ENCODE measurements at regions not wholly inside any gene's neighbourhood (a gene's known extent, or its start where the extent isn't known, plus 50 kb on each side); places are given as distances from the start of the nearest gene placed in this dataset.

DNA sequence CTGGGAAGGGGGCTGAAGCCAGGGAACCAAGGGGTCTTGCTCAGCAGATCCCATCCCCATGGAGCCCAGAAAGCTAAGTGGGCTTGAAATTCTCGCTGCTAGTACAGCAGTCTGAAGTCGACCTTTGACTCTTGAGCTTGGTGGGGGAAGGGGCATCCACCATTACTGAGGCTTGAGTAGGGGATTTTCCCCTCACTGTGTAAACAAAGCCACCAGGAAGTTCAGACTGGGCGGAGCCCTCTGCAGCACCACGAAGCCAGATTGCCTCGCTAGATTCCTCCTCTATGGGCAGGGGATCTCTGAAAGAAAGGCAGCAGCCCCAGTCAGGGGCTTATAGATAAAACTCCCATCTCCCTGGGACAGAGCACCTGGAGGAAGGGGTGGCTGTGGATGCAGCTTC, 210.6 kb downstream of the OTOL1 start (continued):
- TF ChIP-seq ZHX1 (CRISPR knock-in tag; IDR thresholded peaks at IDR 0.05; ENCODE audit: low read depth) (0 out of 2 replicates have a peak, but pooled peaks have one; percentile 28), ZNF644 (CRISPR knock-in tag; IDR thresholded peaks at IDR 0.05; ENCODE audit: low read depth) (peak; percentile 40; the same call in 1 of the 2 replicates), NR2F1 (CRISPR knock-in tag; IDR thresholded peaks at IDR 0.05) (0 out of 4 replicates have a peak, but pooled peaks of 1 of the 2 experiments have one; percentile 24), ELF3 (CRISPR knock-in tag; IDR thresholded peaks at IDR 0.05) (peak; percentile 73)

- Histone ChIP-seq H3K4me1 (ENCODE audit: insufficient read depth, low read length) (no peaks in the 10 kb centered on the region), H3K4me2 (ENCODE audit: low read depth, low read length) (no peak overlapping the region), H2AFZ (ENCODE audit: low read length) (no peak overlapping the region), H3K36me3 (replicated peaks in 1 of 2; ENCODE audit: control insufficient read depth in 1 of 2, insufficient read depth in 2 of 2, low read length in 2 of 2) (no peaks in the 10 kb centered on the region), H3K27me3 (ENCODE audit: control insufficient read depth in 1 of 2, insufficient read depth in 2 of 2, low read length in 2 of 2) (no peaks in the 10 kb centered on the region), H3K9ac (ENCODE audit: insufficient read depth, low read depth, low read length) (no peak overlapping the region), H3K9me3 (ENCODE audit: low read length) (no peaks in the 10 kb centered on the region), H3K79me2 (ENCODE audit: insufficient read depth, low read length) (no peaks in the 10 kb centered on the region), H4K20me1 (ENCODE audit: insufficient read depth, low read length) (no peaks in the 10 kb centered on the region), H3K27ac (ENCODE audit: extremely low read length, insufficient read depth, low read length) (no peak overlapping the region), H3K4me3 (replicated peaks in 1 of 3; ENCODE audit: insufficient read depth in 1 of 3, low read depth in 2 of 3, low read length in 3 of 3) (no peak overlapping the region)
- BruUV-seq (replicated peaks): no TSS peak
- ChIA-PET CTCF (ENCODE audit: low intra/inter-chr PET ratio, low total read pairs) (no interaction called here), POLR2A (no interaction called here)
- ATAC-seq (no peak), FAIRE-seq (no peak), DNase-seq (ENCODE audit: low spot score) (no peak)
- intact Hi-C loops (cut with micrococcal nuclease; ENCODE audit: unreplicated experiment) (no loop called here), in situ Hi-C loops (cut with HindIII; ENCODE audit: extremely low pct_ligation_motif_present, low pct_unique_long_range_greater_than_20kb) (no loop called here)
- TF ChIP-seq MLLT10 (CRISPR knock-in tag; IDR thresholded peaks at IDR 0.05): no peak
- TF ChIP-seq ZNF446 (CRISPR knock-in tag; IDR thresholded peaks at IDR 0.05): no peak
- no peak for TF ChIP-seq SATB2 (CRISPR knock-in tag; IDR thresholded peaks at IDR 0.05)
- no peak for TF ChIP-seq FOXP1 (IDR thresholded peaks at IDR 0.05)
- no peak for TF ChIP-seq FOXP1 (CRISPR knock-in tag; IDR thresholded peaks at IDR 0.05)
- TF ChIP-seq, protein P1, sequence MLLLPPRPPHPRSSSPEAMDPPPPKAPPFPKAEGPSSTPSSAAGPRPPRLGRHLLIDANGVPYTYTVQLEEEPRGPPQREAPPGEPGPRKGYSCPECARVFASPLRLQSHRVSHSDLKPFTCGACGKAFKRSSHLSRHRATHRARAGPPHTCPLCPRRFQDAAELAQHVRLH (CRISPR knock-in tag; IDR thresholded peaks at IDR 0.05; ENCODE audit: borderline replicate concordance, low read depth): no peak
- TF ChIP-seq, protein P2, sequence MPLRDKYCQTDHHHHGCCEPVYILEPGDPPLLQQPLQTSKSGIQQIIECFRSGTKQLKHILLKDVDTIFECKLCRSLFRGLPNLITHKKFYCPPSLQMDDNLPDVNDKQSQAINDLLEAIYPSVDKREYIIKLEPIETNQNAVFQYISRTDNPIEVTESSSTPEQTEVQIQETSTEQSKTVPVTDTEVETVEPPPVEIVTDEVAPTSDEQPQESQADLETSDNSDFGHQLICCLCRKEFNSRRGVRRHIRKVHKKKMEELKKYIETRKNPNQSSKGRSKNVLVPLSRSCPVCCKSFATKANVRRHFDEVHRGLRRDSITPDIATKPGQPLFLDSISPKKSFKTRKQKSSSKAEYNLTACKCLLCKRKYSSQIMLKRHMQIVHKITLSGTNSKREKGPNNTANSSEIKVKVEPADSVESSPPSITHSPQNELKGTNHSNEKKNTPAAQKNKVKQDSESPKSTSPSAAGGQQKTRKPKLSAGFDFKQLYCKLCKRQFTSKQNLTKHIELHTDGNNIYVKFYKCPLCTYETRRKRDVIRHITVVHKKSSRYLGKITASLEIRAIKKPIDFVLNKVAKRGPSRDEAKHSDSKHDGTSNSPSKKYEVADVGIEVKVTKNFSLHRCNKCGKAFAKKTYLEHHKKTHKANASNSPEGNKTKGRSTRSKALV (CRISPR knock-in tag; IDR thresholded peaks at IDR 0.05): no peak
- TF ChIP-seq ZNF570 (CRISPR knock-in tag; IDR thresholded peaks at IDR 0.05; ENCODE audit: borderline replicate concordance): no peak
- no peak for TF ChIP-seq ATRX (CRISPR knock-in tag; IDR thresholded peaks at IDR 0.05; ENCODE audit: borderline replicate concordance)
- no peak for TF ChIP-seq JUNB (CRISPR knock-in tag; IDR thresholded peaks at IDR 0.05; ENCODE audit: borderline replicate concordance)
- TF ChIP-seq ZNF674 (CRISPR knock-in tag; IDR thresholded peaks at IDR 0.05; ENCODE audit: low read depth): no peak
- no peak for TF ChIP-seq ATF3 (CRISPR knock-in tag; IDR thresholded peaks at IDR 0.05)
- no peak for TF ChIP-seq ZFP36 (IDR thresholded peaks at IDR 0.05; ENCODE audit: borderline replicate concordance, low read depth, low read length, partially characterized antibody)
- TF ChIP-seq, protein P3, sequence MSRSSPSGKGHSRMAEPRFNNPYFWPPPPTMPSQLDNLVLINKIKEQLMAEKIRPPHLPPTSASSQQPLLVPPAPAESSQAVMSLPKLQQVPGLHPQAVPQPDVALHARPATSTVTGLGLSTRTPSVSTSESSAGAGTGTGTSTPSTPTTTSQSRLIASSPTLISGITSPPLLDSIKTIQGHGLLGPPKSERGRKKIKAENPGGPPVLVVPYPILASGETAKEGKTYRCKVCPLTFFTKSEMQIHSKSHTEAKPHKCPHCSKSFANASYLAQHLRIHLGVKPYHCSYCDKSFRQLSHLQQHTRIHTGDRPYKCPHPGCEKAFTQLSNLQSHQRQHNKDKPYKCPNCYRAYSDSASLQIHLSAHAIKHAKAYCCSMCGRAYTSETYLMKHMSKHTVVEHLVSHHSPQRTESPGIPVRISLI (CRISPR knock-in tag; IDR thresholded peaks at IDR 0.05; ENCODE audit: borderline replicate concordance): no peak
- TF ChIP-seq ZNF556 (CRISPR knock-in tag; IDR thresholded peaks at IDR 0.05; ENCODE audit: borderline replicate concordance): no peak
- no peak for TF ChIP-seq ONECUT2 (CRISPR knock-in tag; IDR thresholded peaks at IDR 0.05)
Measured at GRCh38 chr3:161713731-161714130, 217.1 kb downstream of the OTOL1 start.

Measured in HepG2 (cell line).